SK-N-SH treated with all-trans-retinoic acid at 6 μM for 48 hours (cell line): ENCODE measurements at regions not wholly inside any gene's neighbourhood (a gene's known extent, or its start where the extent isn't known, plus 50 kb on each side); places are given as distances from the start of the nearest gene placed in this dataset.

ENCODE experiments used
- ATAC-seq: fragments of 200-7000 bp; cut with Tn5 transposase; 3 replicates; pipeline ENCODE4 v1.9.1; 2020; ENCODE audit warnings: mild to moderate bottlenecking, moderate library complexity
- ARNTL ChIP-seq: fragments of 450-650 bp; formaldehyde crosslinking; IDR thresholded peaks from 2 replicates; pipeline ENCODE4 v1.5.0; 2020; ENCODE audit warnings: low read depth, mild to moderate bottlenecking, moderate library complexity, borderline replicate concordance
- CSDC2 ChIP-seq: fragments of 250-450 bp; sonication (Bioruptor Pico); IDR thresholded peaks from 2 replicates; pipeline ENCODE4 v1.5.0; 2020; ENCODE audit warnings: mild to moderate bottlenecking, moderate library complexity
- ESRRG ChIP-seq: fragments of 250-450 bp; sonication (Bioruptor Pico); IDR thresholded peaks from 2 replicates; pipeline ENCODE4 v1.6.1; 2021; ENCODE audit warnings: mild to moderate bottlenecking
- GLIS3 ChIP-seq: fragments of 250-450 bp; sonication (Bioruptor Pico); IDR thresholded peaks from 2 replicates; pipeline ENCODE4 v1.5.0; 2020; ENCODE audit warnings: mild to moderate bottlenecking, moderate library complexity
- ISL1 ChIP-seq: fragments of 250-450 bp; sonication (Bioruptor Pico); IDR thresholded peaks from 2 replicates; pipeline ENCODE4 v2.1.2; 2022; ENCODE audit warnings: mild to moderate bottlenecking, moderate library complexity
- OSR1 ChIP-seq: fragments of 250-450 bp; sonication (Bioruptor Pico); IDR thresholded peaks from 2 replicates; pipeline ENCODE4 v1.8.0; 2022; ENCODE audit warnings: moderate library complexity, mild to moderate bottlenecking, inconsistent platforms
- RARB ChIP-seq: fragments of 250-450 bp; sonication (Bioruptor Pico); IDR thresholded peaks from 2 replicates; pipeline ENCODE4 v1.8.0; 2021; ENCODE audit warnings: mild to moderate bottlenecking, moderate library complexity
- SNAI2 ChIP-seq: fragments of 250-450 bp; sonication (Bioruptor Pico); IDR thresholded peaks from 2 replicates; pipeline ENCODE4 v1.5.0; 2020; ENCODE audit warnings: mild to moderate bottlenecking, moderate library complexity
- TCF4 ChIP-seq: fragments of 250-450 bp; sonication (Bioruptor Pico); IDR thresholded peaks from 2 replicates; pipeline ENCODE4 v1.8.0; 2021; ENCODE audit warnings: mild to moderate bottlenecking, moderate library complexity, borderline replicate concordance
- TOX ChIP-seq: fragments of 250-450 bp; sonication (Bioruptor Pico); IDR thresholded peaks from 2 replicates; pipeline ENCODE4 v1.8.0; 2021; ENCODE audit warnings: mild to moderate bottlenecking, moderate library complexity, borderline replicate concordance
- TSHZ2 ChIP-seq: fragments of 250-450 bp; sonication (Bioruptor Pico); IDR thresholded peaks from 2 replicates; pipeline ENCODE4 v1.5.0; 2020; ENCODE audit warnings: mild to moderate bottlenecking, moderate library complexity
- ZC3H10 ChIP-seq: fragments of 250-450 bp; sonication (Bioruptor Pico); IDR thresholded peaks from 2 replicates; pipeline ENCODE4 v1.5.1; 2021; ENCODE audit warnings: mild to moderate bottlenecking, moderate library complexity
- ZFP3 ChIP-seq: fragments of 250-450 bp; sonication (Bioruptor Pico); IDR thresholded peaks from 2 replicates; pipeline ENCODE4 v1.5.0; 2020; ENCODE audit warnings: mild to moderate bottlenecking, moderate library complexity
- ZFP30 ChIP-seq: fragments of 450-650 bp; formaldehyde crosslinking; IDR thresholded peaks from 2 replicates; pipeline ENCODE4 v1.5.0; 2022; ENCODE audit warnings: mild to moderate bottlenecking, moderate library complexity
- ZNF565 ChIP-seq: fragments of 450-650 bp; formaldehyde crosslinking; conservative IDR thresholded peaks from 2 replicates; pipeline ENCODE4 v1.5.0; 2020; ENCODE audit warnings: low read depth, mild to moderate bottlenecking, moderate library complexity
- ZNF70 ChIP-seq: fragments of 450-650 bp; formaldehyde crosslinking; IDR thresholded peaks from 2 replicates; pipeline ENCODE4 v1.5.0; 2020; ENCODE audit warnings: mild to moderate bottlenecking, moderate library complexity
- ZNF8 ChIP-seq: fragments of 450-650 bp; formaldehyde crosslinking; IDR thresholded peaks from 2 replicates; pipeline ENCODE4 v1.5.0; 2020; ENCODE audit warnings: mild to moderate bottlenecking, moderate library complexity
- TF ChIP-seq, protein P1 (sequence below): fragments of 250-450 bp; sonication (Bioruptor Pico); IDR thresholded peaks from 2 replicates; pipeline ENCODE4 v1.5.1; 2020; ENCODE audit warnings: low read depth, mild to moderate bottlenecking, moderate library complexity
- TF ChIP-seq, protein P2 (sequence below): fragments of 250-450 bp; sonication (Bioruptor Pico); IDR thresholded peaks from 2 replicates; pipeline ENCODE4 v1.8.0; 2021; ENCODE audit warnings: low read depth, mild to moderate bottlenecking, moderate library complexity, borderline replicate concordance
- TF ChIP-seq, protein P3 (sequence below): fragments of 250-450 bp; sonication (Bioruptor Pico); IDR thresholded peaks from 2 replicates; pipeline ENCODE4 v1.5.1; 2021; ENCODE audit warnings: mild to moderate bottlenecking, moderate library complexity

- TF ChIP-seq, protein P1, sequence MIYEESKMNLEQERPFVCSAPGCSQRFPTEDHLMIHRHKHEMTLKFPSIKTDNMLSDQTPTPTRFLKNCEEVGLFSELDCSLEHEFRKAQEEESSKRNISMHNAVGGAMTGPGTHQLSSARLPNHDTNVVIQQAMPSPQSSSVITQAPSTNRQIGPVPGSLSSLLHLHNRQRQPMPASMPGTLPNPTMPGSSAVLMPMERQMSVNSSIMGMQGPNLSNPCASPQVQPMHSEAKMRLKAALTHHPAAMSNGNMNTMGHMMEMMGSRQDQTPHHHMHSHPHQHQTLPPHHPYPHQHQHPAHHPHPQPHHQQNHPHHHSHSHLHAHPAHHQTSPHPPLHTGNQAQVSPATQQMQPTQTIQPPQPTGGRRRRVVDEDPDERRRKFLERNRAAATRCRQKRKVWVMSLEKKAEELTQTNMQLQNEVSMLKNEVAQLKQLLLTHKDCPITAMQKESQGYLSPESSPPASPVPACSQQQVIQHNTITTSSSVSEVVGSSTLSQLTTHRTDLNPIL (CRISPR knock-in tag) = no peak
- no peak for TF ChIP-seq ZFP30 (CRISPR knock-in tag)
- TF ChIP-seq RARB = no peak
- TF ChIP-seq CSDC2 = no peak
- no peak for TF ChIP-seq ISL1
- TF ChIP-seq ESRRG = no peak
- no peak for TF ChIP-seq TSHZ2 (CRISPR knock-in tag)
- no peak for TF ChIP-seq ARNTL (CRISPR knock-in tag)
- no peak for TF ChIP-seq ZFP3 (CRISPR knock-in tag)
- TF ChIP-seq, protein P2, sequence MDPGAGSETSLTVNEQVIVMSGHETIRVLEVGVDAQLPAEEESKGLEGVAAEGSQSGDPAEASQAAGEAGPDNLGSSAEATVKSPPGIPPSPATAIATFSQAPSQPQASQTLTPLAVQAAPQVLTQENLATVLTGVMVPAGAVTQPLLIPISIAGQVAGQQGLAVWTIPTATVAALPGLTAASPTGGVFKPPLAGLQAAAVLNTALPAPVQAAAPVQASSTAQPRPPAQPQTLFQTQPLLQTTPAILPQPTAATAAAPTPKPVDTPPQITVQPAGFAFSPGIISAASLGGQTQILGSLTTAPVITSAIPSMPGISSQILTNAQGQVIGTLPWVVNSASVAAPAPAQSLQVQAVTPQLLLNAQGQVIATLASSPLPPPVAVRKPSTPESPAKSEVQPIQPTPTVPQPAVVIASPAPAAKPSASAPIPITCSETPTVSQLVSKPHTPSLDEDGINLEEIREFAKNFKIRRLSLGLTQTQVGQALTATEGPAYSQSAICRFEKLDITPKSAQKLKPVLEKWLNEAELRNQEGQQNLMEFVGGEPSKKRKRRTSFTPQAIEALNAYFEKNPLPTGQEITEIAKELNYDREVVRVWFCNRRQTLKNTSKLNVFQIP (CRISPR knock-in tag) = no peak
- TF ChIP-seq ZC3H10 (CRISPR knock-in tag) = no peak
- TF ChIP-seq SNAI2 (CRISPR knock-in tag) = no peak
- no peak for ATAC-seq
Observed at GRCh38 chr21:43330306-43330881, 96.5 kb downstream of the SIK1 start.

DNA sequence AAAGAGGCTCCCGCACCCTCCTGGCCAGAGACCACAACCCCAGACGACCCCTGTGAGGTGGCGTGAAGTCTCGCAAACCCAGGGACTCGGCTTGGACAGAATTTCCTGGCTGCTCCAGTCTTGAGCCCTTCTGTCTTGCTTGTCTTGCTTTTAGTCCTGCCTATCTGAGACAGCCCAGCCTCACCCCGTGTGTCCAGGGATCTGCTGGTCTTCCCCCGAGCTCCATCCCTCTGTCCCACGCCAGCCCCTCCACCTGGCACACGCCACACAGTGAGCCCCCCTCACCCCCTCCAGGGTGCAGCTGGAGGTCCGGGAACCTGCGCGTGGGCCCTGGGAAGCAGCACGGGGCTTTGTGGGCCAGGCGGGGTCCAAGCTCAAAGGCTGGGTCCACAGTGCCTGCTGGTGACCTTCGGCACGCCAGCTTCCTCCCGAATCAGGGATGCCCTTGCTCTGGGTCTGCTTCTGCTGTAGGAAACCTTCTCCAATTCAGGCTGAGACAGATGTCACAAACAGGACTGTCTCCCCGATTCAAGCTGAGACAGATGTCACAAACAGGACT lies 97.1 kb downstream of the SIK1 start:
- ATAC-seq = no peak
- no peak for TF ChIP-seq CSDC2
- TF ChIP-seq ZNF8 (CRISPR knock-in tag) = no peak
- TF ChIP-seq TSHZ2 (CRISPR knock-in tag) = no peak
- no peak for TF ChIP-seq GLIS3
- TF ChIP-seq, protein P1 (CRISPR knock-in tag) = no peak
- no peak for TF ChIP-seq ZFP3 (CRISPR knock-in tag)
- TF ChIP-seq, all 23 proteins: peak for 0

- no peak for ATAC-seq
- TF ChIP-seq ZFP30 (CRISPR knock-in tag) (no peak), ZC3H10 (CRISPR knock-in tag) (no peak), TCF4 (CRISPR knock-in tag) (no peak), ZFP3 (CRISPR knock-in tag) (no peak), GLIS3 (no peak), ISL1 (no peak), TOX (CRISPR knock-in tag) (no peak), SNAI2 (CRISPR knock-in tag) (no peak), ESRRG (no peak), RARB (no peak), ZNF8 (CRISPR knock-in tag) (no peak), ZNF70 (no peak), OSR1 (CRISPR knock-in tag) (no peak), ZNF565 (no peak)
- TF ChIP-seq, protein P3, sequence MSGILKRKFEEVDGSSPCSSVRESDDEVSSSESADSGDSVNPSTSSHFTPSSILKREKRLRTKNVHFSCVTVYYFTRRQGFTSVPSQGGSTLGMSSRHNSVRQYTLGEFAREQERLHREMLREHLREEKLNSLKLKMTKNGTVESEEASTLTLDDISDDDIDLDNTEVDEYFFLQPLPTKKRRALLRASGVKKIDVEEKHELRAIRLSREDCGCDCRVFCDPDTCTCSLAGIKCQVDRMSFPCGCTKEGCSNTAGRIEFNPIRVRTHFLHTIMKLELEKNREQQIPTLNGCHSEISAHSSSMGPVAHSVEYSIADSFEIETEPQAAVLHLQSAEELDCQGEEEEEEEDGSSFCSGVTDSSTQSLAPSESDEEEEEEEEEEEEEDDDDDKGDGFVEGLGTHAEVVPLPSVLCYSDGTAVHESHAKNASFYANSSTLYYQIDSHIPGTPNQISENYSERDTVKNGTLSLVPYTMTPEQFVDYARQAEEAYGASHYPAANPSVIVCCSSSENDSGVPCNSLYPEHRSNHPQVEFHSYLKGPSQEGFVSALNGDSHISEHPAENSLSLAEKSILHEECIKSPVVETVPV (CRISPR knock-in tag) = no peak
- TF ChIP-seq, protein P1 (CRISPR knock-in tag) = no peak
- TF ChIP-seq, protein P2 (CRISPR knock-in tag) = no peak
Observed at GRCh38 chr21:43328958-43329691, 97.8 kb downstream of the SIK1 start.
